ENCODE measurements at regions not wholly inside any gene's neighbourhood (a gene's known extent, or its start where the extent isn't known, plus 50 kb on each side); places are given as distances from the start of the nearest gene placed in this dataset.
"Not testable (repeated sequence)": the region's sequence is repeated elsewhere in the genome, so short reads cannot be mapped to it uniquely, and the experiment has no call there.

- peak in 2 of 56 donors; percentile 5 to 26 for DNase-seq
Measured at GRCh38 chr5:109630093-109630492, 59.6 kb upstream of the MAN2A1 start.

GRCh38 chr5:109628591-109628990 lies 61.1 kb upstream of the MAN2A1 start:
- no peak for DNase-seq

GRCh38 chr5:109621266-109621665 lies 68.5 kb upstream of the MAN2A1 start:
- not testable (repeated sequence) for DNase-seq

GRCh38 chr5:109620651-109621050 lies 69.1 kb upstream of the MAN2A1 start:
- peak in 3 of 56 donors; percentile 5 to 19 (median 8) for DNase-seq

GRCh38 chr5:109619606-109620005 lies 70.1 kb upstream of the MAN2A1 start:
- DNase-seq: peak in 27 of 56 donors; percentile 7 to 70 (median 28)

- no peak for DNase-seq
Measured at GRCh38 chr5:109619021-109619460, 70.7 kb upstream of the MAN2A1 start.

- no peak for DNase-seq
Measured at GRCh38 chr5:109614981-109615380, 74.7 kb upstream of the MAN2A1 start.

GRCh38 chr5:109614301-109614700 lies 75.4 kb upstream of the MAN2A1 start:
- no peak for DNase-seq

GRCh38 chr5:109612278-109612905 lies 77.3 kb upstream of the MAN2A1 start:
- peak in 50 of 56 donors; percentile 11 to 91 (median 62) for DNase-seq

GRCh38 chr5:109611505-109611904 lies 78.2 kb upstream of the MAN2A1 start:
- peak in 5 of 56 donors; percentile 17 to 53 (median 38) for DNase-seq

- DNase-seq: no peak
Measured at GRCh38 chr5:109611061-109611460, 78.7 kb upstream of the MAN2A1 start.

GRCh38 chr5:109610581-109610980 lies 79.1 kb upstream of the MAN2A1 start:
- DNase-seq: no peak

GRCh38 chr5:109605207-109605730 lies 84.5 kb upstream of the MAN2A1 start:
- no peak for DNase-seq

- DNase-seq: no peak
Measured at GRCh38 chr5:109604758-109605157, 85.0 kb upstream of the MAN2A1 start.

GRCh38 chr5:109601736-109602135 lies 88.0 kb upstream of the MAN2A1 start:
- no peak for DNase-seq

GRCh38 chr5:109597893-109598292 lies 91.8 kb upstream of the MAN2A1 start:
- no peak for DNase-seq

GRCh38 chr5:109594217-109594616 lies 95.5 kb upstream of the MAN2A1 start:
- no peak for DNase-seq

- DNase-seq: no peak
Measured at GRCh38 chr5:109590799-109591198, 98.9 kb upstream of the MAN2A1 start.

- no peak for DNase-seq
Measured at GRCh38 chr5:109589986-109590385, 99.7 kb upstream of the MAN2A1 start.

GRCh38 chr5:109589239-109589638 lies 100.5 kb upstream of the MAN2A1 start:
- no peak for DNase-seq

- no peak for DNase-seq
Measured at GRCh38 chr5:109588281-109589035, 101.3 kb upstream of the MAN2A1 start.

- DNase-seq: no peak
Measured at GRCh38 chr5:109584986-109585599, 104.6 kb upstream of the MAN2A1 start.

All from nucleus accumbens (tissue), 56 donors.